ENCODE measurements at regions not wholly inside any gene's neighbourhood (a gene's known extent, or its start where the extent isn't known, plus 50 kb on each side); places are given as distances from the start of the nearest gene placed in this dataset.

DNA sequence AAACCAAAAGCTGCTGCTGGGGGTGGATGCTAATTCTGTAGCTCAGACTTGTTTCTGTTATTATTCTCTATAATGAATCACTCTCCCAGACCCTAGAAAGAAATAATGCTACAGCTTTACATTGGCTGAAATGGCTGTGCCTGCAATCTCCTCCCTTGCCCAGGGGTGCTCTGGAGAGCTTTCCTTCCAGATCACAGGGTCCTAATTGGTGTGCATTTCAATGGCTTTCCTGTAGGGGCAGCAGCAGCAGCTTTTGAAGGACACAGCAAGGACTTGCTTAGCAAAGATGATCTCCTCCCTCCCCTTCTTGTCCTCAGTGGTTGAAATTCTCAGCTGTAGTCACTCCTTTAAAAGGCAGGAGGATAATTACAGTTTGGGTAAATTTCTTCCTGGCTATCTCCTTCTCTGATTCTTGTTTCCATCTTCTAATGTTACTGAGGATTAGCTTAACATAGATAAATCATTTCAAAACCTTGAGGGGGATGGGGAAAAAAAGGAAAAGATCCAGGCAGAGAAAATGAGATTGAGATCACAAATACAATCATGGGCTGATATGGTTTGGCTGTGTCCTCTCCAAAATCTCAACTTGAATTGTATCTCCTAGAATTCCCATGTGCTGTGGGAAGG is 120.2 kb upstream of the CTTNBP2 start:
- TF ChIP-seq, protein P1, sequence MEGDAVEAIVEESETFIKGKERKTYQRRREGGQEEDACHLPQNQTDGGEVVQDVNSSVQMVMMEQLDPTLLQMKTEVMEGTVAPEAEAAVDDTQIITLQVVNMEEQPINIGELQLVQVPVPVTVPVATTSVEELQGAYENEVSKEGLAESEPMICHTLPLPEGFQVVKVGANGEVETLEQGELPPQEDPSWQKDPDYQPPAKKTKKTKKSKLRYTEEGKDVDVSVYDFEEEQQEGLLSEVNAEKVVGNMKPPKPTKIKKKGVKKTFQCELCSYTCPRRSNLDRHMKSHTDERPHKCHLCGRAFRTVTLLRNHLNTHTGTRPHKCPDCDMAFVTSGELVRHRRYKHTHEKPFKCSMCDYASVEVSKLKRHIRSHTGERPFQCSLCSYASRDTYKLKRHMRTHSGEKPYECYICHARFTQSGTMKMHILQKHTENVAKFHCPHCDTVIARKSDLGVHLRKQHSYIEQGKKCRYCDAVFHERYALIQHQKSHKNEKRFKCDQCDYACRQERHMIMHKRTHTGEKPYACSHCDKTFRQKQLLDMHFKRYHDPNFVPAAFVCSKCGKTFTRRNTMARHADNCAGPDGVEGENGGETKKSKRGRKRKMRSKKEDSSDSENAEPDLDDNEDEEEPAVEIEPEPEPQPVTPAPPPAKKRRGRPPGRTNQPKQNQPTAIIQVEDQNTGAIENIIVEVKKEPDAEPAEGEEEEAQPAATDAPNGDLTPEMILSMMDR (IDR thresholded peaks at IDR 0.05; ENCODE audit: low read depth, low read length), result peak; percentile 61
- no peak for TF ChIP-seq EZH2phosphoT487 (IDR thresholded peaks at IDR 0.05; ENCODE audit: low read depth)

All from OCI-LY3 (cell line).